ENCODE measurements at regions not wholly inside any gene's neighbourhood (a gene's known extent, or its start where the extent isn't known, plus 50 kb on each side); places are given as distances from the start of the nearest gene placed in this dataset.
A peak's percentile ranks its signal among the peaks of the same experiment; 100 is the strongest.
"Not testable (repeated sequence)": the region's sequence is repeated elsewhere in the genome, so short reads cannot be mapped to it uniquely, and the experiment has no call there.

- DNase-seq: no peak
Measured at GRCh38 chr3:177340243-177340830, 143.1 kb upstream of the TBL1XR1 start.

- no peak for DNase-seq
Measured at GRCh38 chr3:177341736-177342419, 144.6 kb upstream of the TBL1XR1 start.

- no peak for DNase-seq
Measured at GRCh38 chr3:177343122-177343625, 145.9 kb upstream of the TBL1XR1 start.

- DNase-seq: peak; percentile 64
Measured at GRCh38 chr3:177345049-177345972, 148.0 kb upstream of the TBL1XR1 start.

GRCh38 chr3:177345973-177346503, 148.8 kb upstream of the TBL1XR1 start:
- DNase-seq: no peak

- no peak for DNase-seq
Measured at GRCh38 chr3:177346878-177347277, 149.6 kb upstream of the TBL1XR1 start.

GRCh38 chr3:177347611-177348010, 150.3 kb upstream of the TBL1XR1 start:
- no peak for DNase-seq

- no peak for DNase-seq
Measured at GRCh38 chr3:177348974-177349373, 151.7 kb upstream of the TBL1XR1 start.

GRCh38 chr3:177349384-177349783, 152.1 kb upstream of the TBL1XR1 start:
- no peak for DNase-seq

GRCh38 chr3:177350121-177350520, 152.8 kb upstream of the TBL1XR1 start:
- DNase-seq: no peak

GRCh38 chr3:177351206-177351605, 153.9 kb upstream of the TBL1XR1 start:
- DNase-seq: no peak

- DNase-seq: no peak
Measured at GRCh38 chr3:177351757-177352158, 154.5 kb upstream of the TBL1XR1 start.

- no peak for DNase-seq
Measured at GRCh38 chr3:177352424-177352823, 155.1 kb upstream of the TBL1XR1 start.

- no peak for DNase-seq
Measured at GRCh38 chr3:177353140-177353539, 155.9 kb upstream of the TBL1XR1 start.

- DNase-seq: not testable (repeated sequence)
Measured at GRCh38 chr3:177353879-177354278, 156.6 kb upstream of the TBL1XR1 start.

- no peak for DNase-seq
Measured at GRCh38 chr3:177354466-177354865, 157.2 kb upstream of the TBL1XR1 start.

- no peak for DNase-seq
Measured at GRCh38 chr3:177356113-177356512, 158.8 kb upstream of the TBL1XR1 start.

GRCh38 chr3:177356952-177357351, 159.7 kb upstream of the TBL1XR1 start:
- DNase-seq: no peak

- DNase-seq: no peak
Measured at GRCh38 chr3:177357352-177358090, 160.2 kb upstream of the TBL1XR1 start.

GRCh38 chr3:177358091-177358976, 161.1 kb upstream of the TBL1XR1 start:
- no peak for DNase-seq

GRCh38 chr3:177358977-177359592, 161.8 kb upstream of the TBL1XR1 start:
- DNase-seq: peak; percentile 69

All from NCI-H1092 (cell line).